ENCODE measurements at regions not wholly inside any gene's neighbourhood (a gene's known extent, or its start where the extent isn't known, plus 50 kb on each side); places are given as distances from the start of the nearest gene placed in this dataset.

- TF ChIP-seq CTCF (IDR thresholded peaks at IDR 0.05; ENCODE audit: low read depth, low read length) (no peak), EZH2phosphoT487 (IDR thresholded peaks at IDR 0.05; ENCODE audit: low read depth) (no peak)
Measured at GRCh38 chr5:44495280-44495679, 106.1 kb upstream of the FGF10 start.
